K562 (cell line): ENCODE measurements at regions not wholly inside any gene's neighbourhood (a gene's known extent, or its start where the extent isn't known, plus 50 kb on each side); places are given as distances from the start of the nearest gene placed in this dataset.

ENCODE experiments used
- ATAC-seq: fragments of 200-7000 bp; cut with Tn5 transposase; 3 replicates; pipeline ENCODE4 v1.9.1; 2020; ENCODE audit warnings: moderate library complexity
- BruUV-seq: library from RNA; stranded (reverse); fragments of 400-500 nt; replicated peaks from 2 replicates; lab custom pipeline; 2021; lab: Mats Ljungman, UMichigan
- CTCF ChIA-PET: fragments of 300-600 bp; formaldehyde crosslinking; extraction: SDS; loops from one replicate; lab custom pipeline; 2021; ENCODE audit warnings: low intra/inter-chr PET ratio; lab: Yijun Ruan, JAX
- POLR2A ChIA-PET: fragments of 300-600, 350-650 bp; sonication (Branson Sonifier 250); formaldehyde crosslinking; extraction: SDS; loops from one replicate; lab custom pipeline; 2021; ENCODE audit warnings: antibody characterized with exemption, inconsistent platforms; lab: Yijun Ruan, JAX
- DNase-seq, 4 experiments: peaks; one replicate each; pipeline versions ENCODE4 v3.0.0 to v3.0.0-alpha.2; 2011 to 2018; ENCODE audit warnings: low spot score in 3 of 4, mixed read lengths in 3 of 4; ENCODE audit errors: extremely low read depth in 1 of 4
- FAIRE-seq: peaks from 2 replicates; lab custom pipeline; 2011; peaks lifted over from hg19 to GRCh38; lab: Jason Lieb, UNC
- H2AFZ ChIP-seq: 2 replicates; pipeline ENCODE4 v1.6.0; 2011; ENCODE audit warnings: low read depth, low read length, control low read depth, inconsistent platforms
- H3K27ac ChIP-seq: fragments of 200-600 bp; 3 replicates; pipeline ENCODE4 v1.8.0; 2011; ENCODE audit warnings: low read depth, mild to moderate bottlenecking, control low read depth, inconsistent platforms, low read length, moderate library complexity, mixed read lengths; ENCODE audit errors: extremely low read depth
- H3K27me3 ChIP-seq, 2 experiments: fragments of 300-600 bp in 1 of 2; 2 replicates in 1 of 2; 3 replicates in 1 of 2; pipeline versions ENCODE4 v1.6.0 to v1.8.0; 2011; ENCODE audit warnings: inconsistent platforms in 2 of 2, low read length in 2 of 2, mild to moderate bottlenecking in 1 of 2, mixed read lengths in 1 of 2, moderate library complexity in 1 of 2; ENCODE audit not compliant: control insufficient read depth in 2 of 2, insufficient read depth in 2 of 2
- H3K36me3 ChIP-seq: fragments of 300-600 bp; 3 replicates; pipeline ENCODE4 v1.8.0; 2011; ENCODE audit warnings: mild to moderate bottlenecking, low read length, inconsistent platforms; ENCODE audit not compliant: control insufficient read depth, insufficient read depth
- H3K4me1 ChIP-seq, 2 experiments: fragments of 200-600 bp in 1 of 2; replicated peaks in 1 of 2; 2 replicates in 1 of 2; 3 replicates in 1 of 2; pipeline versions ENCODE4 v1.5.1 to v1.8.0; 2011; ENCODE audit warnings: inconsistent platforms in 2 of 2, low read length in 2 of 2, mild to moderate bottlenecking in 1 of 2, mixed read lengths in 1 of 2, moderate library complexity in 1 of 2; ENCODE audit not compliant: control insufficient read depth in 2 of 2, insufficient read depth in 2 of 2
- H3K4me2 ChIP-seq: 2 replicates; pipeline ENCODE4 v1.6.1; 2011; ENCODE audit warnings: low read length, control low read depth, inconsistent platforms, mixed read lengths; ENCODE audit not compliant: insufficient read depth
- H3K4me3 ChIP-seq: fragments of 200-600 bp; sonication (generic), shearing (Covaris generic); 2 replicates; pipeline ENCODE4 v1.5.1; 2016; ENCODE audit warnings: control low read depth, inconsistent platforms
- H3K79me2 ChIP-seq: fragments of 200-600 bp; 3 replicates; pipeline ENCODE4 v1.8.0; 2011; ENCODE audit warnings: low read length, inconsistent platforms; ENCODE audit not compliant: control insufficient read depth, insufficient read depth
- H3K9ac ChIP-seq, 2 experiments: 2 replicates each; pipeline versions ENCODE4 v1.6.0 to v1.6.1; 2011; ENCODE audit warnings: low read depth in 2 of 2, low read length in 2 of 2, control low read depth in 1 of 2, inconsistent platforms in 1 of 2, mild to moderate bottlenecking in 1 of 2, mixed read lengths in 1 of 2; ENCODE audit not compliant: insufficient read depth in 1 of 2
- H3K9me1 ChIP-seq: one replicate; pipeline ENCODE4 v1.6.0; 2011; ENCODE audit warnings: inconsistent platforms, mild to moderate bottlenecking, low read length, moderate library complexity; ENCODE audit not compliant: control insufficient read depth, insufficient read depth
- H3K9me3 ChIP-seq: replicated peaks from 2 replicates; pipeline ENCODE4 v1.5.1; 2011; ENCODE audit warnings: low read depth, low read length, inconsistent platforms; ENCODE audit not compliant: control insufficient read depth, insufficient read depth
- H4K20me1 ChIP-seq: replicated peaks from 2 replicates; pipeline ENCODE4 v1.6.1; 2011; ENCODE audit warnings: low read length, inconsistent platforms, mixed read lengths; ENCODE audit not compliant: control insufficient read depth, insufficient read depth
- BRF1 ChIP-seq: IDR thresholded peaks from 3 replicates; pipeline ENCODE4 v1.6.1; 2011; ENCODE audit warnings: borderline replicate concordance, mild to moderate bottlenecking; ENCODE audit not compliant: insufficient read length; ENCODE audit errors: extremely low read depth
- HNRNPLL ChIP-seq: fragments of 200-400 bp; formaldehyde crosslinking; IDR thresholded peaks from 2 replicates; pipeline ENCODE4 v1.6.1; 2017; ENCODE audit warnings: low read length, low read depth, mild to moderate bottlenecking; ENCODE audit not compliant: poor library complexity, severe bottlenecking
- IRF2 ChIP-seq: sonication (generic); formaldehyde crosslinking; IDR thresholded peaks from 2 replicates; pipeline ENCODE4 v1.8.1; 2022; ENCODE audit warnings: mild to moderate bottlenecking, missing genetic modification reagents
- PTBP1 ChIP-seq: fragments of 200-400 bp; formaldehyde crosslinking; IDR thresholded peaks from 2 replicates; pipeline ENCODE4 v1.6.1; 2017; ENCODE audit warnings: low read depth, low read length
- RBM25 ChIP-seq: fragments of 200-400 bp; formaldehyde crosslinking; IDR thresholded peaks from 2 replicates; pipeline ENCODE4 v1.6.1; 2018; ENCODE audit warnings: low read length, low read depth, moderate library complexity; ENCODE audit not compliant: severe bottlenecking
- ZC3H11A ChIP-seq: IDR thresholded peaks from 2 replicates; pipeline ENCODE4 v1.6.1; 2012; ENCODE audit warnings: low read depth, low read length, improper control_type of control experiment
- ZNF134 ChIP-seq: fragments of 250-450 bp; sonication (Bioruptor Pico); conservative IDR thresholded peaks from 2 replicates; pipeline ENCODE4 v1.4.0; 2020
- ZNF175 ChIP-seq: fragments of 200-800 bp; sonication (Bioruptor generic); IDR thresholded peaks from 2 replicates; pipeline ENCODE4 v1.6.1; 2016; ENCODE audit warnings: low read depth, mild to moderate bottlenecking, missing genetic modification characterization, missing compliant biosample characterization
- WGBS: fragments of 100-300 bp; shearing (Covaris generic); methylation state at CpG from one replicate; pipeline ENCODE4 v1.1.6; 2016; ENCODE audit warnings: low coverage, mixed read lengths; ENCODE audit not compliant: insufficient coverage; ENCODE audit errors: missing lambda C conversion rate; 5-methylcytosine and 5-hydroxymethylcytosine counted together
- in situ Hi-C: fragments of 300-500 bp; cut with MboI; formaldehyde crosslinking; loops from 4 replicates; pipeline ENCODE4 v1.15.0; 2018; ENCODE audit warnings: inconsistent platforms, mixed read lengths
- intact Hi-C: fragments of 100-400 bp; cut with micrococcal nuclease; formaldehyde crosslinking; loops from 2 replicates; pipeline ENCODE4 v1.14.2; 2022
- TF ChIP-seq, protein P1 (sequence below): fragments of 450-650 bp; formaldehyde crosslinking; IDR thresholded peaks from 2 replicates; pipeline ENCODE4 v1.4.0; 2020; ENCODE audit warnings: mild to moderate bottlenecking, mixed read lengths
- TF ChIP-seq, protein P2 (sequence below): fragments of 450-650 bp; conservative IDR thresholded peaks from 2 replicates; pipeline ENCODE4 v1.6.1; 2016; ENCODE audit warnings: missing genetic modification characterization, low read depth, mild to moderate bottlenecking, control low read depth, missing compliant biosample characterization

DNA sequence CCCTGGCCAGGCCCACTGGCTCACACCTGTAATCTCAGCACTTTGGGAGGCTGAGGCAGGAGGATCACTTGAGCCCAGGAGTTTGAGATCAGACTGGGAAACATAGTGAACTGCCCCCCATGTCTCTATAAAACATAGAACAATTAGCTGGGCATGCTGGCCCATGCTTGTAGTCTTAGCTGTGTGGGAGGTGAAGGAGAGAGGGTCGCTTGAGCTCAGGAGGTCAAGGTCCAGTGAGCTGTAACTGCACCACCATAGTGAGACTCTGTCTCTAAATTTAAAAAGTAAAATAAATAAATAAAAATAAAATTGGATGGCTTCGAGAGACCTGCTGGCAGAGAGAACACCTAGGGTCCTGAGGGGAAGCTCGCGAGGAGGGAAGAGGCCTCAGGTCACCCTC, 69.9 kb upstream of the PARD3 start (continued):
- TF ChIP-seq, protein P1, sequence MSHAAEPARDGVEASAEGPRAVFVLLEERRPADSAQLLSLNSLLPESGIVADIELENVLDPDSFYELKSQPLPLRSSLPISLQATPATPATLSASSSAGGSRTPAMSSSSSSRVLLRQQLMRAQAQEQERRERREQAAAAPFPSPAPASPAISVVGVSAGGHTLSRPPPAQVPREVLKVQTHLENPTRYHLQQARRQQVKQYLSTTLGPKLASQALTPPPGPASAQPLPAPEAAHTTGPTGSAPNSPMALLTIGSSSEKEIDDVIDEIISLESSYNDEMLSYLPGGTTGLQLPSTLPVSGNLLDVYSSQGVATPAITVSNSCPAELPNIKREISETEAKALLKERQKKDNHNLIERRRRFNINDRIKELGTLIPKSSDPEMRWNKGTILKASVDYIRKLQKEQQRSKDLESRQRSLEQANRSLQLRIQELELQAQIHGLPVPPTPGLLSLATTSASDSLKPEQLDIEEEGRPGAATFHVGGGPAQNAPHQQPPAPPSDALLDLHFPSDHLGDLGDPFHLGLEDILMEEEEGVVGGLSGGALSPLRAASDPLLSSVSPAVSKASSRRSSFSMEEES: no peak
- TF ChIP-seq, protein P2, sequence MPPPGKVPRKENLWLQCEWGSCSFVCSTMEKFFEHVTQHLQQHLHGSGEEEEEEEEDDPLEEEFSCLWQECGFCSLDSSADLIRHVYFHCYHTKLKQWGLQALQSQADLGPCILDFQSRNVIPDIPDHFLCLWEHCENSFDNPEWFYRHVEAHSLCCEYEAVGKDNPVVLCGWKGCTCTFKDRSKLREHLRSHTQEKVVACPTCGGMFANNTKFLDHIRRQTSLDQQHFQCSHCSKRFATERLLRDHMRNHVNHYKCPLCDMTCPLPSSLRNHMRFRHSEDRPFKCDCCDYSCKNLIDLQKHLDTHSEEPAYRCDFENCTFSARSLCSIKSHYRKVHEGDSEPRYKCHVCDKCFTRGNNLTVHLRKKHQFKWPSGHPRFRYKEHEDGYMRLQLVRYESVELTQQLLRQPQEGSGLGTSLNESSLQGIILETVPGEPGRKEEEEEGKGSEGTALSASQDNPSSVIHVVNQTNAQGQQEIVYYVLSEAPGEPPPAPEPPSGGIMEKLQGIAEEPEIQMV (tag): no peak
- no peak for TF ChIP-seq ZC3H11A
- TF ChIP-seq PTBP1: no peak
- TF ChIP-seq BRF1: no peak

DNA sequence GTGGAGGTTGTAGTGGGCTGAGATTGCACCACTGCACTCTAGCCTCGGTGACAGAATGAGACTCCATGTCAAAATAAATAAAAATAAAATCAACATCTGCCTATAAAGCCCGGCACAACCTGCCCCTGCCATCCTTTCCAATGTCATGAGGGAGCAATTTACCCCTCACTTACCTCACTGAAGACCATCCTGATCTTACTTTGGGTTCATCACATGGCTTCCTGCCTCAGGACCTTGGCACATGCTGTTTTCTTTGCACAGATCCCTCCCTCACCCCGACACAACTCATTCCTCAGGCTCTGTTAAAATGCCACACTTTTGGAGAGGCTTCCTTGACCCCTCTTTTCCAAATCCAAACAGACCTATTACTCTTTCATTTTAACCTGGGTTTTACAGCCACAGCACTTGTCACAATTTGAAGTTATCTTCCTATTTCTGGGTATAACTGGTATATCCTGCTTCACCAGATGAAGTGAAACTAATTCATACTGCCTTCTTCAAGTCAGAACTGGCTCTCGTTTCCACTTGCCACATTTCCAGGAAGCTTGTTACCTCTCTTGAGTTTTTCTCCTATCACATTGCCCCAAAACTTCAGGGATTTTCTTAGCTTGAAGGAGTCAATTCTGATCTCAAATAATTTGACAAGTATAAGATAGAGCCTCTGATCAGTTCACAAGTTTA, 69.3 kb upstream of the PARD3 start:
- Histone ChIP-seq H4K20me1 (no peaks in the 10 kb centered on the region), H2AFZ (no peak overlapping the region), H3K79me2 (no peaks in the 10 kb centered on the region), H3K27me3 (peaks cover 4 to 22% of the 10 kb centered on the region in 2 experiments; a peak in 4 of 5 replicates), H3K9me1 (no peaks in the 10 kb centered on the region), H3K9ac (no peak overlapping the region), H3K4me3 (no peak overlapping the region), H3K9me3 (no peaks in the 10 kb centered on the region)
- 0% methylated on average over 4 of the region's 4 CpGs for WGBS
- BruUV-seq: no TSS peak
- CTCF ChIA-PET: no interaction called here
- DNase-seq: no peak
- in situ Hi-C loops: no loop called here
- no peak for TF ChIP-seq ZNF175 (CRISPR knock-in tag)
- no peak for TF ChIP-seq HNRNPLL
- TF ChIP-seq RBM25: peak; percentile 74
- no peak for TF ChIP-seq IRF2 (CRISPR knock-in tag)
- no peak for TF ChIP-seq ZNF134 (CRISPR knock-in tag)
- TF ChIP-seq, all 486 proteins: peak for 1
- ATAC-seq (no peak), FAIRE-seq (no peak)
- Histone ChIP-seq H3K27ac (no peak overlapping the region), H3K4me1 (no peaks in the 10 kb centered on the region), H3K4me2 (no peak overlapping the region), H3K36me3 (no peaks in the 10 kb centered on the region)
- intact Hi-C loops: no loop called here
- POLR2A ChIA-PET: interaction anchor here (1.7 kb wide), 1 partner anchor 17 kb away, joined by 5 read pairs; no protein-coding TSS in a partner anchor
